AG09319 (cell line): ENCODE measurements at regions not wholly inside any gene's neighbourhood (a gene's known extent, or its start where the extent isn't known, plus 50 kb on each side); places are given as distances from the start of the nearest gene placed in this dataset.

Experiments used
- DNase-seq: peaks from one replicate; pipeline ENCODE4 v3.0.0-alpha.2; 2010; ENCODE audit warnings: low read depth; ENCODE audit errors: extremely low read depth
- TF ChIP-seq, protein P1 (sequence below): IDR thresholded peaks from 2 replicates; pipeline ENCODE4 v1.5.1; 2011; ENCODE audit warnings: low read depth, mild to moderate bottlenecking, inconsistent platforms, low read length, moderate library complexity

GRCh38 chr1:80987824-80988223 lies 812.9 kb upstream of the ADGRL2 start:
- TF ChIP-seq, protein P1, sequence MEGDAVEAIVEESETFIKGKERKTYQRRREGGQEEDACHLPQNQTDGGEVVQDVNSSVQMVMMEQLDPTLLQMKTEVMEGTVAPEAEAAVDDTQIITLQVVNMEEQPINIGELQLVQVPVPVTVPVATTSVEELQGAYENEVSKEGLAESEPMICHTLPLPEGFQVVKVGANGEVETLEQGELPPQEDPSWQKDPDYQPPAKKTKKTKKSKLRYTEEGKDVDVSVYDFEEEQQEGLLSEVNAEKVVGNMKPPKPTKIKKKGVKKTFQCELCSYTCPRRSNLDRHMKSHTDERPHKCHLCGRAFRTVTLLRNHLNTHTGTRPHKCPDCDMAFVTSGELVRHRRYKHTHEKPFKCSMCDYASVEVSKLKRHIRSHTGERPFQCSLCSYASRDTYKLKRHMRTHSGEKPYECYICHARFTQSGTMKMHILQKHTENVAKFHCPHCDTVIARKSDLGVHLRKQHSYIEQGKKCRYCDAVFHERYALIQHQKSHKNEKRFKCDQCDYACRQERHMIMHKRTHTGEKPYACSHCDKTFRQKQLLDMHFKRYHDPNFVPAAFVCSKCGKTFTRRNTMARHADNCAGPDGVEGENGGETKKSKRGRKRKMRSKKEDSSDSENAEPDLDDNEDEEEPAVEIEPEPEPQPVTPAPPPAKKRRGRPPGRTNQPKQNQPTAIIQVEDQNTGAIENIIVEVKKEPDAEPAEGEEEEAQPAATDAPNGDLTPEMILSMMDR, result no peak
- DNase-seq, result no peak

- TF ChIP-seq, protein P1, result no peak
- DNase-seq, result no peak
Observed at GRCh38 chr1:80987106-80987505, 813.6 kb upstream of the ADGRL2 start.

DNA sequence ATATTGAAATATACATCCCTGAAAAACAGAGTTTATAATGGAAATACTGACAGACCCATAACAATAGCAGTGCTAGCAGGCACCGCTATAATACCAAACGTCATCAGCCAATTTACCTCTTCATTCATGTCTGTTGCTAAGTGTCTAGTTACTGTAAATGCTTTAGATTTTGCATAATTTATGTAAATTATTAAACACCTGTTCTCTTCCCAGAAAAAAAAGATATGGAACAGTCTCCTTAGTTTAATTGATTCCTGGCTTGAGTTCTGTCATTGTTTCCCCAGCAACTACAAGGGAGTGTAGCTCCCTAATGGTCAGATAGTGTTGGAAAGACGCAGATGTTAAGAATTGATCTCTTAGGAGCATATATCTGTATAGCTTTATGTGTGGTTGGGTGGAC lies 817.9 kb upstream of the ADGRL2 start:
- TF ChIP-seq, protein P1, result no peak
- no peak for DNase-seq

- TF ChIP-seq, protein P1, result no peak
Observed at GRCh38 chr1:80973101-80973500, 827.6 kb upstream of the ADGRL2 start.

DNA sequence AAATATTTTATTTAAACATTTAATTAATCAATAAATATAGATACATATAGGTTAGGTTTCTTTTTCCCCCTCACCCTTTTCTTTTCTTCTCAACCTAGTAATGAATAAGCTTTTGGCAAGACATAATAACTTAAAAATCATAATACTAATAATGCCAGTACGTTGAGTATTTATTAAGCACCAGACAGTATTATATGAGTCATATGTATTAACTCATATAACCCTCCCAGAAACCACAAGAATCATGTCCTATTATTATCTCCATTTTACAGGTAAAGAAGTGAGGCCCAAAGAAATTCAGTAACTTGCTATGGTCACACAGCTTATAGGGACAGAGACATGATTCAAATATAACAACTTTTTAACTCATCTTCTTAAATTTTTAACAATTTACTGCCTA lies 834.5 kb upstream of the ADGRL2 start:
- TF ChIP-seq, protein P1, result no peak
- DNase-seq, result no peak

More at GRCh38 chr1:80973101-80973500, 827.6 kb upstream of the ADGRL2 start:
- no peak for DNase-seq

DNA sequence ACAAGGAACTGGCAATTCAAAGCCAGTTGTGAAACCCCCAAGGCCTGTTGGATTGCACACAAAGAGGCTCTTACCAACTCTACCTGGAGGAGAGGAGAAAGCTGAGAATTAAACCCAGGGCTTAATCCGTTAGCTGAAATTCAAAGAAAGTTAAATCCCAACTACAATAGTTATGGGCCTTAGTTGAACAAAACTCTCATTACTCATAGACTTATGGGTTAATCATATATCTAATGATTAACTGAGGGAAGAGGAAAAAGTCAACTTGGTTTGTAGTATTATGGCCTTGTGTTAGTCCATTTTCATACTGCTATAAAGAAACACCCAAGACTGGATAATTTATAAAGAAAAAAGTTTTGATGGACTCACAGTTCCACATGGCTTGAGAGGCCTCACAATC lies 838.2 kb upstream of the ADGRL2 start:
- TF ChIP-seq, protein P1, result no peak
- DNase-seq, result no peak

DNA sequence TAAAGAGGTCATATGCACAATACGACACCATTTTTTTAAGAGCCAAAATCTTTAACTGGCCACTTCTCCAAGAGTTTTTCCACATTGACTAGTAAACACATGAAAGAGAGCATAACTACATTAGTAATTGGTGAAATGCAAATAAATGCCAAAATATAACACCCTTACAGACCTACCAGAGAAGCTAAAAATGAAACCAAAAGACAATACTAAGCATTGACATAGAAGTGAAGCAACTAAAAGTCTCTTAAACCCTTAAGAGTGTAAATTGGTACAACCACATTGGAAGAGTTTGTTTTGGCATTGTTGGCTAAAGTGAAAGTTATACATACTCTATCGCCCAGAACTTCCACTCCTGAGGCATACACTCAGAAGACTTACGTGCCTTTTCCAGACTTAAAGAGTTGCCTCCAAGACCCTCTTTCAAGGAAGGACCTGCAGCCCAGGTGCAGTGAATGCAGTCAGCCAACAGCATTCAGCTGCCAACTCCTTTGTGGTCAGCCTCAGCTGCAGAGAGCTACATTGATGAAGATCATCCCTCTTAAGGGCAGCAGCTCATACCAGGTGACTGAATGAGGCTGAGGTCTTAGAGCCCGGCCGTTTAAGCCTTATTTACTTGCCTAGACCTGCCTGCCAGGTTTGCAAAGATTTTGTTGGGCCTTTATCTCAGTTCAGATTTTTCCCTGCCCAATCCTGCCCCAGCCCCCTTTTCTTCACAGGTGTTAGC lies 839.1 kb upstream of the ADGRL2 start:
- TF ChIP-seq, protein P1, result no peak
- no peak for DNase-seq
